ENCODE measurements at regions not wholly inside any gene's neighbourhood (a gene's known extent, or its start where the extent isn't known, plus 50 kb on each side); places are given as distances from the start of the nearest gene placed in this dataset.

- no peak overlapping the region for H2AFZ ChIP-seq
- H3K79me2 ChIP-seq (ENCODE audit: insufficient read depth) = no peaks in the 10 kb centered on the region
- in situ Hi-C loops (cut with MboI) = no loop called here
- TF ChIP-seq EZH2phosphoT487 (IDR thresholded peaks at IDR 0.05; ENCODE audit: insufficient read depth, low read depth) (no peak), EZH2 (IDR thresholded peaks at IDR 0.05; ENCODE audit: insufficient read depth, poor library complexity, severe bottlenecking) (no peak)
- H3K27me3 ChIP-seq (replicated peaks; ENCODE audit: insufficient read depth) = no peaks in the 10 kb centered on the region
- H4K20me1 ChIP-seq (ENCODE audit: insufficient read depth) = no peaks in the 10 kb centered on the region
- no peaks in the 10 kb centered on the region for H3K9me3 ChIP-seq (ENCODE audit: low read depth)
- H3K4me1 ChIP-seq (ENCODE audit: insufficient read depth) = peaks cover 6% of the 10 kb centered on the region; the same call in 1 of the 2 replicates
- H3K4me3 ChIP-seq = no peak overlapping the region
- DNase-seq = no peak
- WGBS, 2 experiments (ENCODE audit: low coverage in 1 of 2, low lambda C conversion rate in 2 of 2, missing lambda C conversion rate in 2 of 2) = 89 to 90% methylated on average over 17 of the region's 17 CpGs
- H3K9ac ChIP-seq = no peak overlapping the region
- no peaks in the 10 kb centered on the region for H3K9me2 ChIP-seq (ENCODE audit: insufficient read depth)
- no peak overlapping the region for H3K27ac ChIP-seq
- no peak overlapping the region for H3K4me2 ChIP-seq (ENCODE audit: unreplicated experiment)
- no peaks in the 10 kb centered on the region for H3F3A ChIP-seq (ENCODE audit: insufficient read depth)
- H3K36me3 ChIP-seq (ENCODE audit: low read depth) = no peaks in the 10 kb centered on the region
Observed at GRCh38 chr18:10164271-10165071, 250.7 kb downstream of the VAPA start.

- TF ChIP-seq EZH2phosphoT487 (IDR thresholded peaks at IDR 0.05; ENCODE audit: insufficient read depth, low read depth) = no peak
- no peak for TF ChIP-seq EZH2 (IDR thresholded peaks at IDR 0.05; ENCODE audit: insufficient read depth, poor library complexity, severe bottlenecking)
- Histone ChIP-seq H3K27ac (no peak overlapping the region), H2AFZ (no peak overlapping the region), H3K79me2 (ENCODE audit: insufficient read depth) (no peaks in the 10 kb centered on the region), H3K4me2 (ENCODE audit: unreplicated experiment) (no peak overlapping the region), H3K36me3 (ENCODE audit: low read depth) (no peaks in the 10 kb centered on the region), H3F3A (ENCODE audit: insufficient read depth) (no peaks in the 10 kb centered on the region), H3K9me2 (ENCODE audit: insufficient read depth) (no peaks in the 10 kb centered on the region), H3K27me3 (replicated peaks; ENCODE audit: insufficient read depth) (no peaks in the 10 kb centered on the region), H3K4me1 (ENCODE audit: insufficient read depth) (peaks cover 9% of the 10 kb centered on the region; the same call in 1 of the 2 replicates), H3K9me3 (ENCODE audit: low read depth) (no peaks in the 10 kb centered on the region), H3K4me3 (no peak overlapping the region), H3K9ac (no peak overlapping the region), H4K20me1 (ENCODE audit: insufficient read depth) (no peaks in the 10 kb centered on the region)
- no peak for DNase-seq
- in situ Hi-C loops (cut with MboI) = no loop called here
- 85 to 86% methylated on average over 22 of the region's 22 CpGs for WGBS, 2 experiments (ENCODE audit: low coverage in 1 of 2, low lambda C conversion rate in 2 of 2, missing lambda C conversion rate in 2 of 2)
Observed at GRCh38 chr18:10166164-10166807, 252.5 kb downstream of the VAPA start.

- no peaks in the 10 kb centered on the region for H3K36me3 ChIP-seq (ENCODE audit: low read depth)
- no peak for TF ChIP-seq EZH2 (IDR thresholded peaks at IDR 0.05; ENCODE audit: insufficient read depth, poor library complexity, severe bottlenecking)
- no peak for TF ChIP-seq EZH2phosphoT487 (IDR thresholded peaks at IDR 0.05; ENCODE audit: insufficient read depth, low read depth)
Observed at GRCh38 chr18:10167759-10168158, 253.9 kb downstream of the VAPA start.

GRCh38 chr18:10168477-10168876 is 254.7 kb downstream of the VAPA start:
- Histone ChIP-seq H4K20me1 (ENCODE audit: insufficient read depth) (no peaks in the 10 kb centered on the region), H3F3A (ENCODE audit: insufficient read depth) (no peaks in the 10 kb centered on the region), H3K9ac (no peak overlapping the region), H3K36me3 (ENCODE audit: low read depth) (no peaks in the 10 kb centered on the region), H3K4me3 (no peak overlapping the region), H3K4me2 (ENCODE audit: unreplicated experiment) (no peak overlapping the region), H3K9me3 (ENCODE audit: low read depth) (no peaks in the 10 kb centered on the region), H3K9me2 (ENCODE audit: insufficient read depth) (no peaks in the 10 kb centered on the region), H3K27me3 (replicated peaks; ENCODE audit: insufficient read depth) (no peaks in the 10 kb centered on the region), H2AFZ (no peak overlapping the region), H3K79me2 (ENCODE audit: insufficient read depth) (no peaks in the 10 kb centered on the region), H3K27ac (no peak overlapping the region), H3K4me1 (ENCODE audit: insufficient read depth) (peaks cover 9% of the 10 kb centered on the region; the same call in 1 of the 2 replicates)
- no peak for DNase-seq
- WGBS, 2 experiments (ENCODE audit: low coverage in 1 of 2, low lambda C conversion rate in 2 of 2, missing lambda C conversion rate in 2 of 2) = 91 to 94% methylated on average over 9 of the region's 9 CpGs
- TF ChIP-seq EZH2phosphoT487 (IDR thresholded peaks at IDR 0.05; ENCODE audit: insufficient read depth, low read depth) (no peak), EZH2 (IDR thresholded peaks at IDR 0.05; ENCODE audit: insufficient read depth, poor library complexity, severe bottlenecking) (no peak)
- in situ Hi-C loops (cut with MboI) = no loop called here

More at GRCh38 chr18:10167759-10168158, 253.9 kb downstream of the VAPA start:
- no peaks in the 10 kb centered on the region for H3K27me3 ChIP-seq (replicated peaks; ENCODE audit: insufficient read depth)
- no peak overlapping the region for H3K4me2 ChIP-seq (ENCODE audit: unreplicated experiment)
- H3K9ac ChIP-seq = no peak overlapping the region
- H3K79me2 ChIP-seq (ENCODE audit: insufficient read depth) = no peaks in the 10 kb centered on the region
- no peak overlapping the region for H3K4me3 ChIP-seq
- in situ Hi-C loops (cut with MboI) = no loop called here
- H3K4me1 ChIP-seq (ENCODE audit: insufficient read depth) = peaks cover 9% of the 10 kb centered on the region; the same call in 1 of the 2 replicates
- WGBS, 2 experiments (ENCODE audit: low coverage in 1 of 2, low lambda C conversion rate in 2 of 2, missing lambda C conversion rate in 2 of 2) = 91 to 92% methylated on average over 11 of the region's 11 CpGs
- H2AFZ ChIP-seq = no peak overlapping the region
- no peaks in the 10 kb centered on the region for H3K9me2 ChIP-seq (ENCODE audit: insufficient read depth)
- no peaks in the 10 kb centered on the region for H3F3A ChIP-seq (ENCODE audit: insufficient read depth)
- DNase-seq = no peak
- no peak overlapping the region for H3K27ac ChIP-seq
- H3K9me3 ChIP-seq (ENCODE audit: low read depth) = no peaks in the 10 kb centered on the region
- no peaks in the 10 kb centered on the region for H4K20me1 ChIP-seq (ENCODE audit: insufficient read depth)

Measured in GM23248 (cell line).